Fibroblast of lung (primary cell): ENCODE measurements at regions not wholly inside any gene's neighbourhood (a gene's known extent, or its start where the extent isn't known, plus 50 kb on each side); places are given as distances from the start of the nearest gene placed in this dataset.
"Not testable (repeated sequence)": the region's sequence is repeated elsewhere in the genome, so short reads cannot be mapped to it uniquely, and the experiment has no call there.

Experiments
- DNase-seq, 2 donors: peaks; one replicate each; pipeline versions ENCODE4 v3.0.0 to v3.0.0-alpha.2; 2010; ENCODE audit warnings: low read depth in 2 of 2
- H2AFZ ChIP-seq: 2 replicates; pipeline ENCODE4 v1.5.1; 2012; ENCODE audit warnings: low read length, control low read depth, inconsistent platforms
- H3K27ac ChIP-seq: 2 replicates; pipeline ENCODE4 v1.5.1; 2011; ENCODE audit warnings: low read length, control low read depth; ENCODE audit not compliant: insufficient read depth
- H3K27me3 ChIP-seq: 2 replicates; pipeline ENCODE4 v1.5.1; 2011; ENCODE audit warnings: mild to moderate bottlenecking, low read length; ENCODE audit not compliant: control insufficient read depth, insufficient read depth
- H3K36me3 ChIP-seq: 2 replicates; pipeline ENCODE4 v1.5.1; 2011; ENCODE audit warnings: low read length; ENCODE audit not compliant: control insufficient read depth, insufficient read depth
- H3K4me1 ChIP-seq: 2 replicates; pipeline ENCODE4 v1.5.1; 2011; ENCODE audit warnings: low read length; ENCODE audit not compliant: control insufficient read depth, insufficient read depth; ENCODE audit errors: extremely low read depth
- H3K4me2 ChIP-seq: 2 replicates; pipeline ENCODE4 v1.5.1; 2011; ENCODE audit warnings: low read length, control low read depth; ENCODE audit not compliant: insufficient read depth; ENCODE audit errors: extremely low read depth
- H3K4me3 ChIP-seq, 4 experiments: fragments of 200-600 bp in 1 of 4; sonication (generic) in 1 of 4; replicated peaks in 1 of 4; 2 replicates each; pipeline ENCODE4 v1.5.1; 2011 to 2016; ENCODE audit warnings: low read length in 4 of 4, low read depth in 3 of 4, mild to moderate bottlenecking in 3 of 4, control low read depth in 2 of 4, inconsistent platforms in 1 of 4, mixed read lengths in 1 of 4; ENCODE audit not compliant: insufficient read depth in 1 of 4; ENCODE audit errors: control extremely low read depth in 1 of 4
- H3K79me2 ChIP-seq: 2 replicates; pipeline ENCODE4 v1.5.1; 2012; ENCODE audit warnings: mild to moderate bottlenecking, low read length, inconsistent platforms; ENCODE audit not compliant: control insufficient read depth, insufficient read depth
- H3K9ac ChIP-seq: 2 replicates; pipeline ENCODE4 v1.5.1; 2011; ENCODE audit warnings: mild to moderate bottlenecking, low read length, control low read depth; ENCODE audit not compliant: insufficient read depth
- H3K9me3 ChIP-seq: 2 replicates; pipeline ENCODE4 v1.5.1; 2012; ENCODE audit warnings: low read depth, low read length; ENCODE audit not compliant: control insufficient read depth, insufficient read depth
- H4K20me1 ChIP-seq: 2 replicates; pipeline ENCODE4 v1.5.1; 2011; ENCODE audit warnings: low read length; ENCODE audit not compliant: control insufficient read depth, insufficient read depth; ENCODE audit errors: extremely low read depth
- CTCF ChIP-seq, 2 donors: IDR thresholded peaks in 1 of 2; conservative IDR thresholded peaks in 1 of 2; 1 replicate in 1 of 2; 2 replicates in 1 of 2; pipeline ENCODE4 v1.5.1; 2011 to 2012; ENCODE audit warnings: low read length in 2 of 2, control low read depth in 1 of 2, inconsistent platforms in 1 of 2, low read depth in 1 of 2, mild to moderate bottlenecking in 1 of 2
- EZH2 ChIP-seq: IDR thresholded peaks from 2 replicates; pipeline ENCODE4 v1.5.1; 2012; ENCODE audit warnings: low read length, control low read depth, mild to moderate bottlenecking; ENCODE audit errors: missing control alignments

DNA sequence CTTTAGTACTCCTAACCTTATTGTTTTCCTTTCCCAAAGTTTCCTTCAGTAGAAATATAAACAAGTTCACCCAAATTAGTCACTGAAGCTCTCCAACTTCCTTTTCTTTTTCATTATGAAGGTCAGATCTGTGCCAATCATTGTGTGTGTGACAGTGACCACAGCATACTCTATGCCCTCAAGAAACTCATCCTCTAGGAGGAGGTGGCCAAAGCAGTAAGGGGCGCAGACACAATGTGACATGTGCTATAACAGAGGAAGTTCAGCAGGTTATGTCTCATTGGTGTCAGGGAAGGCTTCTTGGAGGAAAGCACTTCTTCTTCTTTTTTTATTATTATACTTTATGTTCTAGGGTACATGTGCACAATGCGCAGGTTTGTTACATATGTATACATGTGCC lies 60.0 kb upstream of the PSME4 start:
- Histone ChIP-seq H4K20me1 (no peaks in the 10 kb centered on the region), H3K27ac (no peak overlapping the region), H3K27me3 (no peaks in the 10 kb centered on the region), H3K36me3 (no peaks in the 10 kb centered on the region), H3K9ac (no peak overlapping the region), H3K9me3 (no peaks in the 10 kb centered on the region), H3K4me1 (no peaks in the 10 kb centered on the region), H3K79me2 (no peaks in the 10 kb centered on the region), H3K4me3 (no peak overlapping the region), H2AFZ (no peak overlapping the region), H3K4me2 (no peak overlapping the region)
- TF ChIP-seq CTCF (conservative IDR thresholded peaks at IDR 0.05 in 1 of 2, IDR thresholded peaks at IDR 0.05 in 1 of 2; ENCODE audit: low read depth in 1 of 2, low read length in 2 of 2) (no peak), EZH2 (no peak)
- no peak for DNase-seq

GRCh38 chr2:54030396-54030741 lies 59.6 kb upstream of the PSME4 start:
- Histone ChIP-seq H3K27me3 (no peaks in the 10 kb centered on the region), H3K4me3 (no peak overlapping the region), H3K4me1 (no peaks in the 10 kb centered on the region), H3K27ac (no peak overlapping the region), H4K20me1 (no peaks in the 10 kb centered on the region), H3K4me2 (peak overlapping the region; percentile 35), H2AFZ (no peak overlapping the region), H3K36me3 (no peaks in the 10 kb centered on the region), H3K9ac (no peak overlapping the region), H3K9me3 (no peaks in the 10 kb centered on the region), H3K79me2 (no peaks in the 10 kb centered on the region)
- no peak for DNase-seq
- no peak for TF ChIP-seq CTCF (conservative IDR thresholded peaks at IDR 0.05 in 1 of 2, IDR thresholded peaks at IDR 0.05 in 1 of 2; ENCODE audit: low read depth in 1 of 2, low read length in 2 of 2)
- TF ChIP-seq EZH2, result no peak

- H2AFZ ChIP-seq, result no peak overlapping the region
- H3K27me3 ChIP-seq, result no peaks in the 10 kb centered on the region
- H3K9me3 ChIP-seq, result no peaks in the 10 kb centered on the region
- no peaks in the 10 kb centered on the region for H4K20me1 ChIP-seq
- no peak overlapping the region for H3K9ac ChIP-seq
- no peak overlapping the region for H3K27ac ChIP-seq
- H3K79me2 ChIP-seq, result no peaks in the 10 kb centered on the region
- no peak overlapping the region for H3K4me2 ChIP-seq
- no peak for TF ChIP-seq CTCF (conservative IDR thresholded peaks at IDR 0.05 in 1 of 2, IDR thresholded peaks at IDR 0.05 in 1 of 2; ENCODE audit: low read depth in 1 of 2, low read length in 2 of 2)
- TF ChIP-seq EZH2, result no peak
- DNase-seq, result peak in 1 of 2 donors; percentile 55
- H3K36me3 ChIP-seq, result no peaks in the 10 kb centered on the region
- H3K4me1 ChIP-seq, result no peaks in the 10 kb centered on the region
- no peak overlapping the region for H3K4me3 ChIP-seq
Measured at GRCh38 chr2:54029721-54030395, 59.1 kb upstream of the PSME4 start.

- not testable (repeated sequence) for H3K4me2 ChIP-seq, H3K9me3 ChIP-seq, H3K4me1 ChIP-seq, H3K79me2 ChIP-seq, H3K27me3 ChIP-seq, H3K4me3 ChIP-seq, H2AFZ ChIP-seq, DNase-seq, H3K36me3 ChIP-seq, H4K20me1 ChIP-seq, H3K9ac ChIP-seq, H3K27ac ChIP-seq
Measured at GRCh38 chr2:54025463-54026075, 54.8 kb upstream of the PSME4 start.
